CD4-positive, CD25-positive, alpha-beta regulatory T cell (primary cell): ENCODE measurements at regions not wholly inside any gene's neighbourhood (a gene's known extent, or its start where the extent isn't known, plus 50 kb on each side); places are given as distances from the start of the nearest gene placed in this dataset.
"Not testable (repeated sequence)": the region's sequence is repeated elsewhere in the genome, so short reads cannot be mapped to it uniquely, and the experiment has no call there.

Experiments used
- ATAC-seq, 2 donors: fragments of 150-1000 bp; cut with Tn5 transposase; one replicate each; pipeline ENCODE4 v1.10.0; 2021; ENCODE audit warnings: low read depth in 2 of 2, moderate number of reproducible peaks in 2 of 2, moderate library complexity in 1 of 2
- DNase-seq, 3 donors: peaks; one replicate each; pipeline versions ENCODE4 v3.0.0 to v3.0.0-alpha.2; 2012 to 2022; ENCODE audit warnings: mixed read lengths in 1 of 3
- H3K27ac ChIP-seq: one replicate; pipeline ENCODE4 v1.7.0; 2013; ENCODE audit warnings: mild to moderate bottlenecking, low read length; ENCODE audit not compliant: insufficient read depth, poor library complexity, severe bottlenecking
- H3K27me3 ChIP-seq: one replicate; pipeline ENCODE4 v1.7.0; 2013; ENCODE audit warnings: low read length; ENCODE audit not compliant: control insufficient read depth, insufficient read depth
- H3K36me3 ChIP-seq: one replicate; pipeline ENCODE4 v1.7.0; 2013; ENCODE audit warnings: mild to moderate bottlenecking, low read length, moderate library complexity; ENCODE audit not compliant: control insufficient read depth, insufficient read depth
- H3K4me1 ChIP-seq: 2 replicates; pipeline ENCODE4 v1.7.0; 2013; ENCODE audit warnings: mild to moderate bottlenecking, low read length; ENCODE audit not compliant: insufficient read depth, control insufficient read depth, poor library complexity, severe bottlenecking
- H3K4me3 ChIP-seq: one replicate; pipeline ENCODE4 v1.7.0; 2013; ENCODE audit warnings: low read depth, mild to moderate bottlenecking, low read length, moderate library complexity
- H3K9me3 ChIP-seq, 2 experiments: 1 replicate in 1 of 2; 2 replicates in 1 of 2; pipeline ENCODE4 v1.7.0; 2013; ENCODE audit warnings: low read length in 2 of 2, mild to moderate bottlenecking in 1 of 2, moderate library complexity in 1 of 2; ENCODE audit not compliant: control insufficient read depth in 2 of 2
- H3K27ac Mint-ChIP-seq, 3 donors: one replicate each; pipeline ENCODE4 v1.8.0; 2020 to 2022; ENCODE audit warnings: mild to moderate bottlenecking in 3 of 3, mixed read lengths in 3 of 3, moderate library complexity in 2 of 3
- H3K27me3 Mint-ChIP-seq: one replicate; pipeline ENCODE4 v1.8.0; 2022; ENCODE audit warnings: mild to moderate bottlenecking, mixed read lengths
- H3K36me3 Mint-ChIP-seq: one replicate; pipeline ENCODE4 v1.8.0; 2020; ENCODE audit warnings: mixed read lengths
- H3K4me1 Mint-ChIP-seq, 4 donors: one replicate each; pipeline ENCODE4 v1.8.0; 2020 to 2022; ENCODE audit warnings: mixed read lengths in 4 of 4, mild to moderate bottlenecking in 1 of 4
- H3K4me3 Mint-ChIP-seq, 4 donors: one replicate each; pipeline ENCODE4 v1.8.0; 2020 to 2022; ENCODE audit warnings: mild to moderate bottlenecking in 4 of 4, mixed read lengths in 4 of 4, moderate library complexity in 3 of 4
- H3K9me3 Mint-ChIP-seq, 7 donors: one replicate each; pipeline ENCODE4 v1.8.0; 2020 to 2022; ENCODE audit warnings: mixed read lengths in 7 of 7, mild to moderate bottlenecking in 3 of 7, moderate library complexity in 2 of 7

- ATAC-seq (no peak), DNase-seq (no peak)
- H3K27me3 ChIP-seq: no peaks in the 10 kb centered on the region
- Mint-ChIP-seq H3K27ac (no peak overlapping the region), H3K4me3 (no peak overlapping the region), H3K9me3 (peaks cover 0 to 4% (median 0%) of the 10 kb centered on the region in 7 donors), H3K4me1 (no peaks in the 10 kb centered on the region), H3K36me3 (no peaks in the 10 kb centered on the region), H3K27me3 (no peaks in the 10 kb centered on the region)
- H3K4me3 ChIP-seq: no peak overlapping the region
- no peaks in the 10 kb centered on the region for H3K9me3 ChIP-seq
- H3K27ac ChIP-seq: no peak overlapping the region
- no peaks in the 10 kb centered on the region for H3K4me1 ChIP-seq
- H3K36me3 ChIP-seq: no peaks in the 10 kb centered on the region
Observed at GRCh38 chr10:28996947-28997551, 291.8 kb upstream of the LYZL1 start.

GRCh38 chr10:28997734-28998133 lies 291.1 kb upstream of the LYZL1 start:
- Histone ChIP-seq H3K4me3 (no peak overlapping the region), H3K4me1 (no peaks in the 10 kb centered on the region), H3K9me3 (no peaks in the 10 kb centered on the region), H3K36me3 (no peaks in the 10 kb centered on the region), H3K27ac (no peak overlapping the region), H3K27me3 (no peaks in the 10 kb centered on the region)
- H3K4me1 Mint-ChIP-seq: no peaks in the 10 kb centered on the region
- H3K4me3 Mint-ChIP-seq: no peak overlapping the region
- DNase-seq (no peak), ATAC-seq (no peak)
- H3K36me3 Mint-ChIP-seq: no peaks in the 10 kb centered on the region
- peaks cover 0 to 4% (median 0%) of the 10 kb centered on the region in 7 donors for H3K9me3 Mint-ChIP-seq
- no peak overlapping the region for H3K27ac Mint-ChIP-seq
- no peaks in the 10 kb centered on the region for H3K27me3 Mint-ChIP-seq

DNA sequence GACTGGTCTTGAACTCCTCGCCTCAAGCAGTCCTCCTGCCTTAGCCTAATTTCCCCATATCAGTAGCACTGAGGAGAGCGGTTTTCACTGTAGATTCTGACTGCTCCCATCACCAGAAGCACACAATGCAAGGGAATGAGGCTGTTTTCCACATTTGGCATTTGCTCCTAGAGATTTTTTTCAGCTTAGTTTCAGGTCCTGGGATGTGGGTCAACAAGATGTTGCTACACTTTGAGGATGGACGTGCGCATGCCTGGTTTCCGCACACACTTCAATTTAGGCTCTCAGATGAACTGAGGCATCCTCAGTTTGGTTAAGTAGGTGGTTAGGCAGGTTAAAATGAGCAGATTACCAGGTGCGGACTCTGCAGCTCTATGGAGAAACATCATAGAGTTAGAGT lies 287.1 kb upstream of the LYZL1 start:
- H3K27ac Mint-ChIP-seq: no peak overlapping the region
- Histone ChIP-seq H3K27me3 (no peaks in the 10 kb centered on the region), H3K4me3 (no peak overlapping the region), H3K36me3 (no peaks in the 10 kb centered on the region), H3K4me1 (no peaks in the 10 kb centered on the region), H3K27ac (no peak overlapping the region), H3K9me3 (no peaks in the 10 kb centered on the region)
- no peaks in the 10 kb centered on the region for H3K4me1 Mint-ChIP-seq
- peaks cover 0 to 2% (median 0%) of the 10 kb centered on the region in 7 donors for H3K9me3 Mint-ChIP-seq
- DNase-seq: no peak
- H3K27me3 Mint-ChIP-seq: no peaks in the 10 kb centered on the region
- no peak overlapping the region for H3K4me3 Mint-ChIP-seq
- no peak for ATAC-seq
- H3K36me3 Mint-ChIP-seq: no peaks in the 10 kb centered on the region

- H3K36me3 Mint-ChIP-seq, H3K4me3 ChIP-seq, H3K36me3 ChIP-seq, ATAC-seq, H3K27ac ChIP-seq, H3K4me1 ChIP-seq, H3K9me3 Mint-ChIP-seq, H3K4me3 Mint-ChIP-seq, H3K9me3 ChIP-seq, H3K27me3 ChIP-seq, DNase-seq, H3K4me1 Mint-ChIP-seq, H3K27me3 Mint-ChIP-seq, H3K27ac Mint-ChIP-seq: not testable (repeated sequence)
Observed at GRCh38 chr10:29003014-29003413, 285.9 kb upstream of the LYZL1 start.

- H3K36me3 ChIP-seq: no peaks in the 10 kb centered on the region
- DNase-seq (no peak), ATAC-seq (no peak)
- Mint-ChIP-seq H3K27me3 (no peaks in the 10 kb centered on the region), H3K36me3 (no peaks in the 10 kb centered on the region), H3K4me1 (no peaks in the 10 kb centered on the region), H3K4me3 (no peak overlapping the region), H3K27ac (no peak overlapping the region), H3K9me3 (peaks cover 0 to 7% (median 0%) of the 10 kb centered on the region in 7 donors)
- H3K4me3 ChIP-seq: no peak overlapping the region
- H3K27me3 ChIP-seq: no peaks in the 10 kb centered on the region
- no peaks in the 10 kb centered on the region for H3K4me1 ChIP-seq
- no peak overlapping the region for H3K27ac ChIP-seq
- H3K9me3 ChIP-seq: no peaks in the 10 kb centered on the region
Observed at GRCh38 chr10:29005988-29006387, 282.9 kb upstream of the LYZL1 start.

DNA sequence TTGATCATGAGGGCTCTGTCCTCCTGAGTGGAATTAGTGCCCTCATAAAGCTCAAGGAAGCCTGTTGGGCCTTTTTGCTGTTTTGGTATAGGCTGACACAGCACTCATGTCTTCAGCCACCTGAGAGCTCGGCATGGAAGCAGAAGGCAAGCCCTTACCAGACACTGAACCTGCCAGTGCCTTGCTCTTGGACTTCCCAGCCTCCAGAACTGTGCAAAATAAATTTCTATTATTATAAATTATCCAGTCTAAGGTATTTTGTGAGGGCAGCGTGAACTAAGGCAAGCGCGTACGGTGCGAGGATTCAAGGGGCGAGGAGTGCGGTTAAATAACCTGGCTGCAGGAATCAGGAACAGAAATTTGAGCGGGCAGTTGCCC lies 281.5 kb upstream of the LYZL1 start:
- Mint-ChIP-seq H3K27me3 (no peaks in the 10 kb centered on the region), H3K36me3 (no peaks in the 10 kb centered on the region), H3K4me1 (no peaks in the 10 kb centered on the region), H3K4me3 (no peak overlapping the region), H3K9me3 (peaks cover 0 to 7% (median 0%) of the 10 kb centered on the region in 7 donors), H3K27ac (no peak overlapping the region)
- H3K9me3 ChIP-seq: no peaks in the 10 kb centered on the region
- ATAC-seq (no peak), DNase-seq (no peak)
- no peak overlapping the region for H3K27ac ChIP-seq
- no peak overlapping the region for H3K4me3 ChIP-seq
- no peaks in the 10 kb centered on the region for H3K27me3 ChIP-seq
- H3K36me3 ChIP-seq: no peaks in the 10 kb centered on the region
- H3K4me1 ChIP-seq: no peaks in the 10 kb centered on the region

GRCh38 chr10:29007748-29008610 lies 280.9 kb upstream of the LYZL1 start:
- Mint-ChIP-seq H3K27me3 (no peaks in the 10 kb centered on the region), H3K36me3 (no peaks in the 10 kb centered on the region), H3K9me3 (peaks cover 0 to 7% (median 0%) of the 10 kb centered on the region in 7 donors), H3K27ac (no peak overlapping the region), H3K4me3 (no peak overlapping the region), H3K4me1 (no peaks in the 10 kb centered on the region)
- no peaks in the 10 kb centered on the region for H3K9me3 ChIP-seq
- ATAC-seq (no peak), DNase-seq (no peak)
- H3K27ac ChIP-seq: no peak overlapping the region
- H3K27me3 ChIP-seq: no peaks in the 10 kb centered on the region
- H3K36me3 ChIP-seq: no peaks in the 10 kb centered on the region
- no peak overlapping the region for H3K4me3 ChIP-seq
- H3K4me1 ChIP-seq: no peaks in the 10 kb centered on the region

DNA sequence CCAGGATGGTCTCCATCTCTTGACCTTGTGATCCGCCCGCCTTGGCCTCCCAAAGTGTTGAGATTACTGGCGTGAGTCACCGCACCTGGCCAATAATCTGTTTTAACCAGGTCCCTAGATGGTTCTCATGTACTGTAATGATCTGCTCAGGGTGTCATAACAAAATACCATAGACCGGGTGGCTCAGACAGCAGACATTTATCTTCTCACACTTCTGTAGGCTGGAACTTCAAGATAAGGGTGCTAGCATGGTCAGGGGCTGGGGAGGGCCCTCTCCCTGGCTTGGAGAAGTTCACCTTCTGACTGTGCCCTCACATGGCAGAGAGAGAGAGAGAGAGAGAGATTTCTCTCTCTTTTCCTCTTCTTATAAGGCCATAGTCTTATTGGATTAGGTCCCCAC lies 279.4 kb upstream of the LYZL1 start:
- Histone ChIP-seq H3K27ac (no peak overlapping the region), H3K4me1 (no peaks in the 10 kb centered on the region), H3K36me3 (no peaks in the 10 kb centered on the region), H3K4me3 (no peak overlapping the region), H3K27me3 (no peaks in the 10 kb centered on the region), H3K9me3 (no peaks in the 10 kb centered on the region)
- ATAC-seq (no peak), DNase-seq (no peak)
- H3K36me3 Mint-ChIP-seq: no peaks in the 10 kb centered on the region
- H3K27me3 Mint-ChIP-seq: no peaks in the 10 kb centered on the region
- no peaks in the 10 kb centered on the region for H3K4me1 Mint-ChIP-seq
- no peak overlapping the region for H3K27ac Mint-ChIP-seq
- H3K9me3 Mint-ChIP-seq: peaks cover 0 to 7% (median 0%) of the 10 kb centered on the region in 7 donors
- no peak overlapping the region for H3K4me3 Mint-ChIP-seq
